ENCODE measurements at regions not wholly inside any gene's neighbourhood (a gene's known extent, or its start where the extent isn't known, plus 50 kb on each side); places are given as distances from the start of the nearest gene placed in this dataset.

DNA sequence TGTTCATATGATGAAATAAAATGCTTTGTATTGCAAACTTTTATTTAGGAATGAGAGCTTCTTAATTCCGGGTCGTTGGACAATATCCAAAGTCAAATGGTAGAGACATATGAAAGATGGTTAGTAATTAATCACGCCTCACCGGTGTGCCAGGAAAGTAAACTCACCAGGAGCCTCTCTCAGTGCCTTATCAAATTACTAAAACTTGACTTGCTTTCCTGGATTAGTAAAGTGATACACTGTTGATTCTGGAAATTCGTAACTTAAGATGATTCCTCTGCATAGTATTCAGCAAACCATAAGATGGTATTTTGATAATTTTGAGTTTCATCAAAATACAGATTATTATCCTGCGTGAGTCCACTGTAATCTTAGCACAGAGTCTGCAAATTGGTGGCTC is 115.2 kb downstream of the PAX1 start:
- TF ChIP-seq CTCF (IDR thresholded peaks at IDR 0.05) = no peak
- TF ChIP-seq POLR2A (IDR thresholded peaks at IDR 0.05) = no peak
- no peak for TF ChIP-seq EP300 (IDR thresholded peaks at IDR 0.05)
